Liver (tissue), 8 donors: ENCODE measurements at regions not wholly inside any gene's neighbourhood (a gene's known extent, or its start where the extent isn't known, plus 50 kb on each side); places are given as distances from the start of the nearest gene placed in this dataset.

ENCODE experiments used
- DNase-seq: peaks from one replicate; pipeline ENCODE4 v3.0.0-alpha.2; 2017; ENCODE audit warnings: low spot score
- H3K27ac ChIP-seq, 2 donors: one replicate each; pipeline ENCODE4 v1.7.0; 2013; ENCODE audit warnings: inconsistent platforms in 2 of 2, low read length in 2 of 2, control low read depth in 1 of 2, low read depth in 1 of 2, mild to moderate bottlenecking in 1 of 2
- H3K27me3 ChIP-seq, 4 donors: one replicate each; pipeline versions ENCODE4 v1.6.1 to v1.7.0; 2013; ENCODE audit warnings: low read length in 3 of 4, inconsistent platforms in 1 of 4, mild to moderate bottlenecking in 1 of 4, moderate library complexity in 1 of 4; ENCODE audit not compliant: control insufficient read depth in 4 of 4, insufficient read depth in 4 of 4
- H3K36me3 ChIP-seq, 4 donors: one replicate each; pipeline versions ENCODE4 v1.6.1 to v1.7.0; 2013; ENCODE audit warnings: low read length in 3 of 4, mild to moderate bottlenecking in 3 of 4, low read depth in 1 of 4, moderate library complexity in 1 of 4; ENCODE audit not compliant: control insufficient read depth in 4 of 4, insufficient read depth in 3 of 4
- H3K4me1 ChIP-seq, 4 donors: one replicate each; pipeline versions ENCODE4 v1.6.1 to v1.7.0; 2013; ENCODE audit warnings: low read length in 3 of 4, mild to moderate bottlenecking in 3 of 4, moderate library complexity in 1 of 4; ENCODE audit not compliant: control insufficient read depth in 4 of 4, insufficient read depth in 4 of 4
- H3K4me3 ChIP-seq, 3 donors: one replicate each; pipeline versions ENCODE4 v1.6.1 to v1.7.0; 2013; ENCODE audit warnings: low read length in 3 of 3, control low read depth in 1 of 3, low read depth in 1 of 3, mild to moderate bottlenecking in 1 of 3
- H3K9ac ChIP-seq, 2 donors: one replicate each; pipeline ENCODE4 v1.7.0; 2013; ENCODE audit warnings: low read length in 2 of 2, mild to moderate bottlenecking in 2 of 2, moderate library complexity in 2 of 2, control low read depth in 1 of 2, low read depth in 1 of 2
- H3K9me3 ChIP-seq, 4 donors: one replicate each; pipeline versions ENCODE4 v1.6.1 to v1.7.0; 2013; ENCODE audit warnings: low read length in 3 of 4; ENCODE audit not compliant: control insufficient read depth in 4 of 4
- ATF3 ChIP-seq: IDR thresholded peaks from 2 replicates; pipeline ENCODE4 v1.6.1; 2016; ENCODE audit warnings: antibody characterized with exemption
- CTCF ChIP-seq: fragments of 150-350 bp; IDR thresholded peaks from 2 replicates; pipeline ENCODE4 v1.5.1; 2017; ENCODE audit warnings: improper control_type of control experiment, low read depth, low read length; ENCODE audit not compliant: missing input control
- EGR1 ChIP-seq, 2 donors: IDR thresholded peaks; 2 replicates each; pipeline ENCODE4 v1.6.1; 2016 to 2018; ENCODE audit warnings: antibody characterized with exemption in 2 of 2, low read depth in 2 of 2
- FOXA1 ChIP-seq: IDR thresholded peaks from 2 replicates; pipeline ENCODE4 v1.6.1; 2016; ENCODE audit warnings: antibody characterized with exemption
- FOXA2 ChIP-seq: IDR thresholded peaks from 2 replicates; pipeline ENCODE4 v1.6.1; 2016; ENCODE audit warnings: antibody characterized with exemption
- GABPA ChIP-seq, 2 donors: IDR thresholded peaks in 1 of 2; conservative IDR thresholded peaks in 1 of 2; 2 replicates each; pipeline ENCODE4 v1.6.1; 2016; ENCODE audit warnings: antibody characterized with exemption in 2 of 2, mild to moderate bottlenecking in 1 of 2, moderate library complexity in 1 of 2
- HNF4A ChIP-seq, 2 donors: conservative IDR thresholded peaks; 2 replicates each; pipeline ENCODE4 v1.6.1; 2016; ENCODE audit warnings: antibody characterized with exemption in 2 of 2, mild to moderate bottlenecking in 2 of 2
- HNF4G ChIP-seq: IDR thresholded peaks from 2 replicates; pipeline ENCODE4 v1.6.1; 2016; ENCODE audit warnings: antibody characterized with exemption
- JUND ChIP-seq, 2 donors: IDR thresholded peaks; 2 replicates each; pipeline ENCODE4 v1.6.1; 2016; ENCODE audit warnings: antibody characterized with exemption in 2 of 2
- MAX ChIP-seq: IDR thresholded peaks from 2 replicates; pipeline ENCODE4 v1.6.1; 2016; ENCODE audit warnings: antibody characterized with exemption
- NR2F2 ChIP-seq: IDR thresholded peaks from 2 replicates; pipeline ENCODE4 v1.6.1; 2016; ENCODE audit warnings: antibody characterized with exemption
- RAD21 ChIP-seq, 2 donors: IDR thresholded peaks; 2 replicates each; pipeline ENCODE4 v1.6.1; 2016; ENCODE audit warnings: antibody characterized with exemption in 2 of 2, mild to moderate bottlenecking in 2 of 2
- REST ChIP-seq: IDR thresholded peaks from 2 replicates; pipeline ENCODE4 v1.6.1; 2016; ENCODE audit warnings: antibody characterized with exemption, mild to moderate bottlenecking
- RXRA ChIP-seq, 2 donors: IDR thresholded peaks; 2 replicates each; pipeline ENCODE4 v1.6.1; 2017 to 2018; ENCODE audit warnings: antibody characterized with exemption in 2 of 2, mild to moderate bottlenecking in 1 of 2
- SP1 ChIP-seq: IDR thresholded peaks from 2 replicates; pipeline ENCODE4 v1.6.1; 2018; ENCODE audit warnings: antibody characterized with exemption, mild to moderate bottlenecking
- TAF1 ChIP-seq: conservative IDR thresholded peaks from 2 replicates; pipeline ENCODE4 v1.6.1; 2016; ENCODE audit warnings: antibody characterized with exemption, mild to moderate bottlenecking
- YY1 ChIP-seq: IDR thresholded peaks from 2 replicates; pipeline ENCODE4 v1.6.1; 2016; ENCODE audit warnings: antibody characterized with exemption, mild to moderate bottlenecking
- ZBTB33 ChIP-seq: IDR thresholded peaks from 2 replicates; pipeline ENCODE4 v1.6.1; 2016; ENCODE audit warnings: antibody characterized with exemption
- WGBS: extraction: QIAGEN DNeasy Blood & Tissue Kit; methylation state at CpG from one replicate; pipeline ENCODE4 v1.1.7; 2013; 5-methylcytosine and 5-hydroxymethylcytosine counted together
- donor health status: healthy.
- donor health status: healthy.
- donor health status: healthy.
- donor health status: healthy.
- donor health status: healthy.

- TF ChIP-seq MAX = no peak
- TF ChIP-seq FOXA1 = no peak
- TF ChIP-seq HNF4A (conservative IDR thresholded peaks at IDR 0.05) = no peak
- no peak for TF ChIP-seq CTCF
- TF ChIP-seq NR2F2 = no peak
Measured at GRCh38 chr5:111813537-111813936, 56.5 kb upstream of the NREP start (continued).

GRCh38 chr5:111810112-111810511 is 53.1 kb upstream of the NREP start:
- no peaks in the 10 kb centered on the region for H3K9me3 ChIP-seq
- H3K36me3 ChIP-seq = no peaks in the 10 kb centered on the region
- 37% methylated on average over 4 of the region's 4 CpGs for WGBS
- peaks cover 0 to 14% (median 0%) of the 10 kb centered on the region in 4 donors for H3K4me1 ChIP-seq
- DNase-seq = no peak
- H3K9ac ChIP-seq = no peak overlapping the region
- H3K27me3 ChIP-seq = no peaks in the 10 kb centered on the region
- TF ChIP-seq MAX (no peak), ATF3 (peak; percentile 53), ZBTB33 (no peak), HNF4A (conservative IDR thresholded peaks at IDR 0.05) (peak in 1 of 2 donors; percentile 25), NR2F2 (no peak), HNF4G (no peak), GABPA (IDR thresholded peaks at IDR 0.05 in 1 of 2, conservative IDR thresholded peaks at IDR 0.05 in 1 of 2) (no peak), TAF1 (no peak), FOXA2 (peak; percentile 55), YY1 (no peak), CTCF (no peak), FOXA1 (no peak), JUND (IDR thresholded peaks at IDR 0.05) (peak; percentile 56 to 62), SP1 (peak; percentile 33), RAD21 (IDR thresholded peaks at IDR 0.05) (peak; percentile 11 to 30), REST (no peak), RXRA (IDR thresholded peaks at IDR 0.05) (peak in 1 of 2 donors; percentile 21), EGR1 (IDR thresholded peaks at IDR 0.05; ENCODE audit: low read depth in 2 of 2) (peak in 1 of 2 donors; percentile 48)
- H3K27ac ChIP-seq = no peak overlapping the region
- H3K4me3 ChIP-seq = no peak overlapping the region
